H1 (cell line): ENCODE measurements at regions not wholly inside any gene's neighbourhood (a gene's known extent, or its start where the extent isn't known, plus 50 kb on each side); places are given as distances from the start of the nearest gene placed in this dataset.

Source experiments
- CTCF ChIA-PET: fragments of 300-600 bp; sonication (Branson Sonifier 250); formaldehyde crosslinking; loops from one replicate; lab custom pipeline; 2021; ENCODE audit not compliant: partially characterized antibody; lab: Charles Lee
- POLR2A ChIA-PET: fragments of 300-600 bp; sonication (Branson Sonifier 250); formaldehyde crosslinking; loops from one replicate; lab custom pipeline; 2021; ENCODE audit warnings: inconsistent platforms; ENCODE audit not compliant: partially characterized antibody; lab: Charles Lee
- DNase-seq, 2 experiments: peaks; one replicate each; pipeline versions ENCODE4 v3.0.0 to v3.0.0-alpha.2; 2010 to 2022; ENCODE audit warnings: low spot score in 2 of 2, low read depth in 1 of 2, mixed read lengths in 1 of 2
- FAIRE-seq: peaks from 2 replicates; lab custom pipeline; 2011; peaks lifted over from hg19 to GRCh38; lab: Jason Lieb, UNC
- H2AFZ ChIP-seq: 2 replicates; pipeline ENCODE4 v1.8.1; 2012; ENCODE audit warnings: low read length, inconsistent platforms
- H2AK5ac ChIP-seq: 2 replicates; pipeline ENCODE4 v1.6.1; 2013; ENCODE audit warnings: low read depth, low read length
- H2BK120ac ChIP-seq: replicated peaks from 2 replicates; pipeline ENCODE3; 2013; ENCODE audit warnings: low read depth, low read length, inconsistent platforms
- H2BK12ac ChIP-seq: 2 replicates; pipeline ENCODE4 v1.6.1; 2013; ENCODE audit warnings: low read depth, low read length
- H2BK15ac ChIP-seq: 2 replicates; pipeline ENCODE4 v1.6.1; 2013; ENCODE audit warnings: low read length
- H2BK20ac ChIP-seq: 2 replicates; pipeline ENCODE4 v1.6.1; 2013; ENCODE audit warnings: low read length
- H2BK5ac ChIP-seq: 2 replicates; pipeline ENCODE4 v1.6.1; 2013; ENCODE audit warnings: low read depth, low read length
- H3K14ac ChIP-seq: 2 replicates; pipeline ENCODE4 v1.6.1; 2013; ENCODE audit warnings: inconsistent platforms; ENCODE audit not compliant: insufficient read length
- H3K18ac ChIP-seq: 2 replicates; pipeline ENCODE4 v1.6.1; 2013; ENCODE audit warnings: low read length; ENCODE audit errors: extremely low read depth
- H3K23ac ChIP-seq: 2 replicates; pipeline ENCODE4 v1.6.1; 2013; ENCODE audit warnings: inconsistent platforms; ENCODE audit not compliant: insufficient read length
- H3K23me2 ChIP-seq: 2 replicates; pipeline ENCODE4 v1.6.1; 2013; ENCODE audit warnings: low read depth, low read length
- H3K27ac ChIP-seq: 2 replicates; pipeline ENCODE4 v1.6.1; 2011; ENCODE audit warnings: low read depth, low read length, inconsistent platforms
- H3K27me3 ChIP-seq, 4 experiments: replicated peaks in 1 of 4; 1 replicate in 1 of 4; 2 replicates in 3 of 4; pipeline versions ENCODE4 v1.6.1 to v1.8.1; 2011 to 2013; ENCODE audit warnings: low read length in 3 of 4, mild to moderate bottlenecking in 3 of 4, inconsistent platforms in 2 of 4, mixed read lengths in 2 of 4, moderate library complexity in 1 of 4; ENCODE audit not compliant: control insufficient read depth in 3 of 4, insufficient read depth in 3 of 4; ENCODE audit errors: extremely low read depth in 1 of 4
- H3K36me3 ChIP-seq, 4 experiments: 2 replicates each; pipeline versions ENCODE4 v1.6.1 to v1.8.1; 2011 to 2013; ENCODE audit warnings: mild to moderate bottlenecking in 4 of 4, low read length in 3 of 4, moderate library complexity in 2 of 4, control low read depth in 1 of 4, inconsistent platforms in 1 of 4; ENCODE audit not compliant: insufficient read depth in 4 of 4, control insufficient read depth in 2 of 4
- H3K4ac ChIP-seq: replicated peaks from 2 replicates; pipeline ENCODE3; 2013; ENCODE audit warnings: low read length, low read depth, mixed read lengths, inconsistent platforms; ENCODE audit not compliant: insufficient read length
- H3K4me1 ChIP-seq, 4 experiments: replicated peaks in 1 of 4; 1 replicate in 1 of 4; 2 replicates in 3 of 4; pipeline versions ENCODE4 v1.6.1 to v1.8.1; 2011 to 2013; ENCODE audit warnings: low read length in 3 of 4, inconsistent platforms in 2 of 4, mixed read lengths in 1 of 4; ENCODE audit not compliant: insufficient read depth in 4 of 4, control insufficient read depth in 3 of 4
- H3K4me2 ChIP-seq, 2 experiments: 2 replicates each; pipeline versions ENCODE4 v1.6.1 to v1.8.1; 2011 to 2013; ENCODE audit warnings: low read depth in 2 of 2, low read length in 2 of 2, control low read depth in 1 of 2, inconsistent platforms in 1 of 2, mild to moderate bottlenecking in 1 of 2; ENCODE audit not compliant: insufficient read depth in 1 of 2
- H3K4me3 ChIP-seq, 4 experiments: fragments of 200-600, 300-600 bp in 1 of 4; sonication (generic), shearing (Covaris generic), sonication (Bioruptor Twin) in 1 of 4; 2 replicates each; pipeline versions ENCODE4 v1.5.1 to v1.8.1; 2011 to 2016; ENCODE audit warnings: low read length in 4 of 4, low read depth in 3 of 4, control low read depth in 2 of 4, inconsistent platforms in 2 of 4, mild to moderate bottlenecking in 2 of 4, mixed read lengths in 1 of 4, moderate library complexity in 1 of 4; ENCODE audit not compliant: insufficient read depth in 2 of 4; ENCODE audit errors: extremely low read depth in 1 of 4
- H3K56ac ChIP-seq: replicated peaks from 2 replicates; pipeline ENCODE3; 2013; ENCODE audit warnings: low read depth, mild to moderate bottlenecking, mixed read lengths, low read length, inconsistent platforms; ENCODE audit not compliant: insufficient read length
- H3K79me1 ChIP-seq: 2 replicates; pipeline ENCODE4 v1.6.1; 2013; ENCODE audit warnings: low read depth, low read length, control low read depth
- H3K79me2 ChIP-seq, 2 experiments: 2 replicates each; pipeline versions ENCODE4 v1.6.1 to v1.8.1; 2012 to 2013; ENCODE audit warnings: low read length in 2 of 2, mild to moderate bottlenecking in 2 of 2, inconsistent platforms in 1 of 2; ENCODE audit not compliant: insufficient read depth in 2 of 2, control insufficient read depth in 1 of 2
- H3K9ac ChIP-seq, 4 experiments: replicated peaks in 1 of 4; 1 replicate in 1 of 4; 2 replicates in 3 of 4; pipeline versions ENCODE4 v1.6.1 to v1.8.1; 2011 to 2013; ENCODE audit warnings: low read depth in 3 of 4, low read length in 3 of 4, control low read depth in 2 of 4, mild to moderate bottlenecking in 2 of 4, moderate library complexity in 2 of 4, inconsistent platforms in 1 of 4; ENCODE audit errors: extremely low read depth in 1 of 4
- H3K9me3 ChIP-seq, 2 experiments: 2 replicates each; pipeline versions ENCODE4 v1.6.1 to v1.8.1; 2012 to 2013; ENCODE audit warnings: mild to moderate bottlenecking in 2 of 2, moderate library complexity in 2 of 2, control low read depth in 1 of 2, inconsistent platforms in 1 of 2, low read depth in 1 of 2, low read length in 1 of 2, mixed read lengths in 1 of 2; ENCODE audit not compliant: insufficient read depth in 2 of 2
- H4K20me1 ChIP-seq, 2 experiments: replicated peaks in 1 of 2; 2 replicates each; pipeline versions ENCODE3 to v1.8.1; 2011 to 2013; ENCODE audit warnings: inconsistent platforms in 2 of 2, low read length in 2 of 2, mild to moderate bottlenecking in 1 of 2; ENCODE audit not compliant: insufficient read depth in 2 of 2, control insufficient read depth in 1 of 2
- H4K5ac ChIP-seq: 2 replicates; pipeline ENCODE4 v1.6.1; 2013; ENCODE audit warnings: low read length, low read depth, mixed read lengths, inconsistent platforms; ENCODE audit not compliant: insufficient read length
- H4K8ac ChIP-seq: 2 replicates; pipeline ENCODE4 v1.8.0; 2013; ENCODE audit warnings: mild to moderate bottlenecking, moderate library complexity, low read length, inconsistent platforms; ENCODE audit not compliant: insufficient read depth; ENCODE audit errors: extremely low read depth
- H4K91ac ChIP-seq: replicated peaks from 2 replicates; pipeline ENCODE3; 2013; ENCODE audit warnings: low read length, mixed read lengths, inconsistent platforms; ENCODE audit not compliant: insufficient read length
- ASH2L ChIP-seq: fragments of 200-600, 300-600 bp; sonication (generic); IDR thresholded peaks from one replicate; pipeline ENCODE4 v1.7.1; 2017; ENCODE audit warnings: low read length
- CEBPB ChIP-seq: IDR thresholded peaks from 2 replicates; pipeline ENCODE4 v1.6.1; 2012; ENCODE audit warnings: low read depth, low read length
- CHD2 ChIP-seq: IDR thresholded peaks from 2 replicates; pipeline ENCODE4 v1.6.1; 2012; ENCODE audit warnings: low read length, improper control_type of control experiment
- CREB1 ChIP-seq: IDR thresholded peaks from 2 replicates; pipeline ENCODE4 v1.6.1; 2012; ENCODE audit warnings: inconsistent platforms
- EP300 ChIP-seq, 2 experiments: IDR thresholded peaks; 1 replicate in 1 of 2; 2 replicates in 1 of 2; pipeline ENCODE4 v1.6.1; 2011 to 2012; ENCODE audit warnings: low read depth in 2 of 2, low read length in 2 of 2, mild to moderate bottlenecking in 2 of 2, borderline replicate concordance in 1 of 2, inconsistent platforms in 1 of 2, moderate library complexity in 1 of 2
- KDM5A ChIP-seq: fragments of 200-600 bp; IDR thresholded peaks from 2 replicates; pipeline ENCODE4 v1.7.1; 2012; ENCODE audit warnings: mild to moderate bottlenecking, low read length, inconsistent platforms, mixed read lengths
- PHF8 ChIP-seq: fragments of 200-600 bp; sonication (generic); conservative IDR thresholded peaks from 2 replicates; pipeline ENCODE4 v1.7.1; 2012; ENCODE audit warnings: low read depth, mild to moderate bottlenecking, inconsistent platforms, low read length, moderate library complexity
- RAD21 ChIP-seq, 2 experiments: IDR thresholded peaks in 1 of 2; conservative IDR thresholded peaks in 1 of 2; 2 replicates each; pipeline ENCODE4 v1.6.1; 2011; ENCODE audit warnings: low read depth in 2 of 2, low read length in 2 of 2, improper control_type of control experiment in 1 of 2, inconsistent platforms in 1 of 2, mild to moderate bottlenecking in 1 of 2, moderate library complexity in 1 of 2
- SAP30 ChIP-seq: fragments of 300-600 bp; sonication (generic); IDR thresholded peaks from 2 replicates; pipeline ENCODE4 v1.7.1; 2012; ENCODE audit warnings: low read length, moderate library complexity, mild to moderate bottlenecking, inconsistent platforms; ENCODE audit not compliant: insufficient read depth, insufficient replicate concordance
- SIRT6 ChIP-seq: IDR thresholded peaks from one replicate; pipeline ENCODE4 v1.7.1; 2012; ENCODE audit warnings: low read length, inconsistent platforms
- SIX5 ChIP-seq: IDR thresholded peaks from 2 replicates; pipeline ENCODE4 v1.6.1; 2011; ENCODE audit warnings: mild to moderate bottlenecking, low read depth, low read length
- TAF7 ChIP-seq: optimal IDR thresholded peaks from 2 replicates; pipeline ENCODE3; 2011; ENCODE audit warnings: low read depth, mild to moderate bottlenecking, inconsistent platforms, low read length, moderate library complexity, borderline replicate concordance
- TEAD4 ChIP-seq: IDR thresholded peaks from 2 replicates; pipeline ENCODE4 v1.6.1; 2012; ENCODE audit warnings: low read depth, low read length, inconsistent platforms, mixed read lengths
- WGBS, 2 experiments: shearing (Covaris generic) in 1 of 2; methylation state at CpG; one replicate each; pipeline versions ENCODE4 v1.1.6 to v1.1.7; 2013 to 2015; ENCODE audit warnings: low lambda C conversion rate in 2 of 2, mixed read lengths in 2 of 2, inconsistent platforms in 1 of 2, low coverage in 1 of 2, missing lambda C conversion rate in 1 of 2; ENCODE audit not compliant: insufficient replicate concordance in 2 of 2, insufficient coverage in 1 of 2, insufficient read length in 1 of 2; ENCODE audit errors: extremely low coverage in 1 of 2, missing lambda C conversion rate in 1 of 2; 5-methylcytosine and 5-hydroxymethylcytosine counted together
- TF ChIP-seq, protein P1 (sequence below): IDR thresholded peaks from 2 replicates; pipeline ENCODE4 v1.6.1; 2012; ENCODE audit warnings: inconsistent platforms

DNA sequence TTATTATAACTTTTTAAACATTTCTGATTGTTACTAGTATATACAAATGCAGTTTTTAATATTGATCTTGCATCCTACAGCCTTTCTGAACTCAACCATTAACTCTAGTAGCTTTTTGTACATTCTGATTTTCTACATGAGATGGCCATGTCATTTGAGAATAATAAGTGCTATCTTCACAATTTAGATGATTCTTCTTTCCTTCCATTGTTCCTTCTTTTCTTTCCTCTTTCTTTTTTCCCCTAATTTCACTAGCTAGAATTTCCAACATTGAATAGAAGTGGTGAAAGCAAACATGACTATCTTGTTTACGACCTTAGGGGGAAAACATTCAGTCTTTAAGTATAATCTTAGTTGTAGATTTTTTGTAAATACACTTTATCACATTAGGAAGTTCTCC is 128.2 kb upstream of the PRSS16 start:
- H3K4me3 ChIP-seq, result no peak overlapping the region
- H3K9ac ChIP-seq, result no peak overlapping the region
- 0 out of 8 replicates have a peak, but pooled peaks cover 0 to under 1% (median 0%) of the 10 kb centered on the region in 4 experiments for H3K36me3 ChIP-seq
- H2AK5ac ChIP-seq, result no peak overlapping the region
- no peak overlapping the region for H4K91ac ChIP-seq
- no peak overlapping the region for H3K4me2 ChIP-seq
- POLR2A ChIA-PET, result interaction anchor here (1.4 kb wide), 1 partner anchor 13 kb away, joined by 4 read pairs; a partner anchor contains a TSS
- no peaks in the 10 kb centered on the region for H4K20me1 ChIP-seq
- H3K56ac ChIP-seq, result no peak overlapping the region
- no peak overlapping the region for H2BK15ac ChIP-seq
- 0 out of 4 replicates have a peak, but pooled peaks cover 0 to 5% of the 10 kb centered on the region in 2 experiments for H3K9me3 ChIP-seq
- no peak overlapping the region for H2BK20ac ChIP-seq
- H2BK12ac ChIP-seq, result no peak overlapping the region
- DNase-seq (no peak), FAIRE-seq (no peak)
- H3K79me2 ChIP-seq, result no peaks in the 10 kb centered on the region
- CTCF ChIA-PET, result interaction anchor here (0.6 to 1.7 kb wide), 2 partner anchors 9 to 1275 kb away, joined by 3 to 5 read pairs; no protein-coding TSS in a partner anchor
- no peak overlapping the region for H3K27ac ChIP-seq
- H3K23ac ChIP-seq, result no peak overlapping the region
- no peak overlapping the region for H3K18ac ChIP-seq
- no peaks in the 10 kb centered on the region for H3K23me2 ChIP-seq
- no peak overlapping the region for H4K5ac ChIP-seq
- no peak overlapping the region for H2BK5ac ChIP-seq
- H3K14ac ChIP-seq, result no peak overlapping the region
- WGBS, 2 experiments, result 88% methylated on average over 1 of the region's 1 CpG; no CpG with 5 or more reads in 1 of the 2 experiments
- no peak overlapping the region for H3K4ac ChIP-seq
- H4K8ac ChIP-seq, result no peak overlapping the region
- H3K27me3 ChIP-seq, result no peaks in the 10 kb centered on the region
- no peak overlapping the region for H2AFZ ChIP-seq
- H2BK120ac ChIP-seq, result no peak overlapping the region
- no peaks in the 10 kb centered on the region for H3K79me1 ChIP-seq
- H3K4me1 ChIP-seq, result no peaks in the 10 kb centered on the region
- no peak for TF ChIP-seq CEBPB
- no peak for TF ChIP-seq PHF8
- no peak for TF ChIP-seq CHD2
- no peak for TF ChIP-seq SIX5
- TF ChIP-seq TEAD4, result no peak
- TF ChIP-seq, protein P1, sequence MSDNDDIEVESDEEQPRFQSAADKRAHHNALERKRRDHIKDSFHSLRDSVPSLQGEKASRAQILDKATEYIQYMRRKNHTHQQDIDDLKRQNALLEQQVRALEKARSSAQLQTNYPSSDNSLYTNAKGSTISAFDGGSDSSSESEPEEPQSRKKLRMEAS, result no peak
- no peak for TF ChIP-seq CREB1
- no peak for TF ChIP-seq RAD21 (IDR thresholded peaks at IDR 0.05 in 1 of 2, conservative IDR thresholded peaks at IDR 0.05 in 1 of 2; ENCODE audit: low read depth in 2 of 2, low read length in 2 of 2)
- no peak for TF ChIP-seq SAP30
- TF ChIP-seq KDM5A, result no peak
- no peak for TF ChIP-seq TAF7
- no peak for TF ChIP-seq SIRT6
- TF ChIP-seq ASH2L, result no peak
- no peak for TF ChIP-seq EP300 (IDR thresholded peaks at IDR 0.05; ENCODE audit: borderline replicate concordance in 1 of 2, low read depth in 2 of 2, low read length in 2 of 2)
